Smooth muscle cell (in vitro differentiated cells): ENCODE measurements at regions not wholly inside any gene's neighbourhood (a gene's known extent, or its start where the extent isn't known, plus 50 kb on each side); places are given as distances from the start of the nearest gene placed in this dataset.

ENCODE experiments used
- DNase-seq: peaks from one replicate; lab custom pipeline; 2025; ENCODE audit not compliant: unreplicated experiment; lab: John Stamatoyannopoulos, UW
- H2AFZ ChIP-seq: fragments of 200-600 bp; sonication (generic); 2 replicates; pipeline ENCODE4 v1.6.0; 2016; ENCODE audit warnings: antibody characterized with exemption, low read depth, mild to moderate bottlenecking
- H3F3A ChIP-seq: fragments of 200-600 bp; sonication (generic); 2 replicates; pipeline ENCODE4 v1.6.0; 2017; ENCODE audit warnings: antibody characterized with exemption, low read depth
- H3K27ac ChIP-seq: fragments of 200-600 bp; sonication (generic); 2 replicates; pipeline ENCODE4 v1.5.1; 2016; ENCODE audit warnings: low read depth, mild to moderate bottlenecking
- H3K27me3 ChIP-seq: fragments of 200-600 bp; sonication (generic); 2 replicates; pipeline ENCODE4 v1.6.1; 2016; ENCODE audit warnings: low read depth, mild to moderate bottlenecking
- H3K36me3 ChIP-seq: fragments of 200-600 bp; sonication (generic); 2 replicates; pipeline ENCODE4 v1.5.1; 2016; ENCODE audit warnings: low read depth
- H3K4me1 ChIP-seq: fragments of 200-600 bp; sonication (generic); 2 replicates; pipeline ENCODE4 v1.5.1; 2016; ENCODE audit warnings: low read depth
- H3K4me2 ChIP-seq: fragments of 200-600 bp; sonication (generic); 2 replicates; pipeline ENCODE4 v1.6.0; 2016; ENCODE audit warnings: mild to moderate bottlenecking
- H3K4me3 ChIP-seq: fragments of 200-600 bp; sonication (generic); 2 replicates; pipeline ENCODE4 v1.5.1; 2016; ENCODE audit warnings: mild to moderate bottlenecking
- H3K79me2 ChIP-seq: fragments of 200-600 bp; sonication (generic); 2 replicates; pipeline ENCODE4 v1.6.0; 2016; ENCODE audit warnings: low read depth, mild to moderate bottlenecking
- H3K9ac ChIP-seq: fragments of 200-600 bp; sonication (generic); 2 replicates; pipeline ENCODE4 v1.6.0; 2016; ENCODE audit warnings: low read depth
- H3K9me3 ChIP-seq: fragments of 200-600 bp; sonication (generic); replicated peaks from 2 replicates; pipeline ENCODE4 v1.5.1; 2016; ENCODE audit warnings: low read depth
- H4K20me1 ChIP-seq: fragments of 200-600 bp; sonication (generic); 2 replicates; pipeline ENCODE4 v1.6.0; 2016; ENCODE audit warnings: low read depth
- CTCF ChIP-seq: fragments of 200-600 bp; sonication (generic); IDR thresholded peaks from 2 replicates; pipeline ENCODE4 v1.5.1; 2017; ENCODE audit warnings: borderline replicate concordance, mild to moderate bottlenecking, antibody characterized with exemption; ENCODE audit not compliant: insufficient read depth, poor library complexity, severe bottlenecking
- WGBS: methylation state at CpG from one replicate; pipeline ENCODE4 v1.1.7; 2016; ENCODE audit warnings: low lambda C conversion rate; 5-methylcytosine and 5-hydroxymethylcytosine counted together

- no peaks in the 10 kb centered on the region for H3F3A ChIP-seq
- H3K4me3 ChIP-seq = no peak overlapping the region
- H3K9me3 ChIP-seq = no peaks in the 10 kb centered on the region
- H3K4me2 ChIP-seq = no peak overlapping the region
- no peaks in the 10 kb centered on the region for H3K27me3 ChIP-seq
- no peak for TF ChIP-seq CTCF
- WGBS = 79% methylated on average over 5 of the region's 5 CpGs
- no peaks in the 10 kb centered on the region for H3K4me1 ChIP-seq
- H2AFZ ChIP-seq = no peak overlapping the region
- no peaks in the 10 kb centered on the region for H4K20me1 ChIP-seq
- H3K27ac ChIP-seq = no peak overlapping the region
- H3K79me2 ChIP-seq = no peaks in the 10 kb centered on the region
- H3K36me3 ChIP-seq = no peaks in the 10 kb centered on the region
- no peak overlapping the region for H3K9ac ChIP-seq
- no peak for DNase-seq
Measured at GRCh38 chr15:95869920-95870319, 460.6 kb upstream of the NR2F2 start.

GRCh38 chr15:95872366-95872771 is 458.1 kb upstream of the NR2F2 start:
- Histone ChIP-seq H3K79me2 (no peaks in the 10 kb centered on the region), H3K9me3 (no peaks in the 10 kb centered on the region), H3K4me1 (no peaks in the 10 kb centered on the region), H2AFZ (no peak overlapping the region), H3K27ac (peak overlapping the region; percentile 55), H3K4me3 (no peak overlapping the region), H3F3A (no peaks in the 10 kb centered on the region), H3K36me3 (no peaks in the 10 kb centered on the region), H3K9ac (no peak overlapping the region), H3K4me2 (no peak overlapping the region), H4K20me1 (no peaks in the 10 kb centered on the region), H3K27me3 (no peaks in the 10 kb centered on the region)
- no peak for TF ChIP-seq CTCF
- DNase-seq = no peak
- 53% methylated on average over 3 of the region's 3 CpGs for WGBS

GRCh38 chr15:95874637-95875036 is 455.9 kb upstream of the NR2F2 start:
- H3K4me1 ChIP-seq = no peaks in the 10 kb centered on the region
- no peak overlapping the region for H2AFZ ChIP-seq
- H3K79me2 ChIP-seq = no peaks in the 10 kb centered on the region
- no peak for TF ChIP-seq CTCF
- no peaks in the 10 kb centered on the region for H3K36me3 ChIP-seq
- H3K27me3 ChIP-seq = no peaks in the 10 kb centered on the region
- no peaks in the 10 kb centered on the region for H3K9me3 ChIP-seq
- H3K9ac ChIP-seq = no peak overlapping the region
- H3K4me3 ChIP-seq = no peak overlapping the region
- no peak overlapping the region for H3K27ac ChIP-seq
- H3K4me2 ChIP-seq = no peak overlapping the region
- no peaks in the 10 kb centered on the region for H4K20me1 ChIP-seq
- DNase-seq = no peak
- no peaks in the 10 kb centered on the region for H3F3A ChIP-seq

GRCh38 chr15:95875121-95875643 is 455.3 kb upstream of the NR2F2 start:
- Histone ChIP-seq H3K4me2 (no peak overlapping the region), H3K27ac (no peak overlapping the region)
- DNase-seq = no peak

More at GRCh38 chr15:95875121-95875643, 455.3 kb upstream of the NR2F2 start:
- Histone ChIP-seq H3K27me3 (no peaks in the 10 kb centered on the region), H3K9me3 (no peaks in the 10 kb centered on the region), H4K20me1 (no peaks in the 10 kb centered on the region), H3K9ac (no peak overlapping the region), H3K4me3 (no peak overlapping the region), H3K4me1 (no peaks in the 10 kb centered on the region), H3K36me3 (no peaks in the 10 kb centered on the region), H3F3A (no peaks in the 10 kb centered on the region), H2AFZ (no peak overlapping the region), H3K79me2 (no peaks in the 10 kb centered on the region)
- no peak for TF ChIP-seq CTCF
- 77% methylated on average over 7 of the region's 7 CpGs for WGBS
